Mammary epithelial cell (primary cell): ENCODE measurements at regions not wholly inside any gene's neighbourhood (a gene's known extent, or its start where the extent isn't known, plus 50 kb on each side); places are given as distances from the start of the nearest gene placed in this dataset.

Source experiments
- CTCF ChIP-seq, 2 donors: IDR thresholded peaks in 1 of 2; conservative IDR thresholded peaks in 1 of 2; 2 replicates each; pipeline ENCODE4 v1.5.1; 2011 to 2012; ENCODE audit warnings: inconsistent platforms in 2 of 2, low read length in 2 of 2, mild to moderate bottlenecking in 2 of 2, control low read depth in 1 of 2, low read depth in 1 of 2; ENCODE audit not compliant: insufficient read depth in 1 of 2; ENCODE audit errors: extremely low read depth in 1 of 2
- EZH2 ChIP-seq: IDR thresholded peaks from 2 replicates; pipeline ENCODE4 v1.6.1; 2012; ENCODE audit warnings: low read length, inconsistent platforms, borderline replicate concordance

DNA sequence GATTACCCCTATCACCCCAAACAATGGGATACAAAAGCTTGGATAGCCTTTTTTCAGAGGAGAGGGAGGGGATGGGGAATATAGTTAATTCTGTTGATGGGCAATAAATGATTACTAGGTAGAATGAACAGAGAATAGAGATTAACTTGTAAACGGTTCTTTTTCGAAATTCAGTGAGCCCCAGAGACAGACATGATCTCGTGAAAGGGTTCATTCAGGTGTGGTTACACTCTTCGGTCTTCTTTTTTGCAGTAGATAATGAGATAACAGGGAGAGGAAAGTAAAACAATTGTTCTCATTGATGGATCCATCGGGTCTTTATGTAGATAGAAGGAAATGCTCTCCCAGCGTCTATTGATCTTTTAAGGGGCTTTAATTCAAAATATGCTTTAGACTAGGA lies 69.3 kb upstream of the RASSF8 start:
- TF ChIP-seq CTCF (conservative IDR thresholded peaks at IDR 0.05 in 1 of 2, IDR thresholded peaks at IDR 0.05 in 1 of 2; ENCODE audit: extremely low read depth in 1 of 2, insufficient read depth in 1 of 2, low read depth in 1 of 2, low read length in 2 of 2) = no peak
- no peak for TF ChIP-seq EZH2
